HCT116 (cell line): ENCODE measurements at regions not wholly inside any gene's neighbourhood (a gene's known extent, or its start where the extent isn't known, plus 50 kb on each side); places are given as distances from the start of the nearest gene placed in this dataset.

Experiments
- ATAC-seq: fragments of 200-7000 bp; cut with Tn5 transposase; 2 replicates; pipeline ENCODE4 v1.9.1; 2020; ENCODE audit warnings: mild to moderate bottlenecking, moderate library complexity
- BruUV-seq: library from RNA; stranded (reverse); fragments of 400-500 nt; replicated peaks from 2 replicates; lab custom pipeline; 2021; lab: Mats Ljungman, UMichigan
- CTCF ChIA-PET: fragments of 300-600 bp; sonication (Branson Sonifier 250); formaldehyde crosslinking; loops from one replicate; lab custom pipeline; 2021; ENCODE audit warnings: antibody characterized with exemption; lab: Charles Lee
- POLR2A ChIA-PET: fragments of 300-600, 350-600 bp; sonication (Branson Sonifier 250); formaldehyde crosslinking; loops from one replicate; lab custom pipeline; 2021; ENCODE audit warnings: antibody characterized with exemption; lab: Charles Lee
- RAD21 ChIA-PET, 2 experiments: fragments of 300-600 bp; sonication (Branson Sonifier 250); formaldehyde crosslinking; loops; one replicate each; lab custom pipeline; 2023; ENCODE audit warnings: low total read pairs in 2 of 2; ENCODE audit not compliant: uncharacterized antibody in 2 of 2, unreplicated experiment in 2 of 2, low non-redundant PET in 1 of 2; lab: Charles Lee
- DNase-seq: peaks from one replicate; pipeline ENCODE4 v3.0.0-alpha.2; 2010; ENCODE audit warnings: low read depth, low spot score
- H2AFZ ChIP-seq: fragments of 200-600 bp; shearing (Covaris generic), sonication (generic); 2 replicates; pipeline ENCODE4 v1.6.1; 2017; ENCODE audit warnings: low read depth, mixed run types, mixed read lengths, antibody characterized with exemption, low read length; ENCODE audit not compliant: poor library complexity, severe bottlenecking
- H3K27ac ChIP-seq: 2 replicates; pipeline ENCODE4 v1.5.1; 2012; ENCODE audit warnings: low read depth, low read length
- H3K27me3 ChIP-seq: fragments of 200-600 bp; sonication (generic); 2 replicates; pipeline ENCODE4 v1.6.1; 2016; ENCODE audit warnings: mixed run types, low read length, mixed read lengths; ENCODE audit not compliant: insufficient read depth
- H3K36me3 ChIP-seq, 2 experiments: fragments of 200-500 bp in 1 of 2; fragments of 200-600 bp in 1 of 2; sonication (Bioruptor generic) in 1 of 2; sonication (generic) in 1 of 2; 2 replicates each; pipeline versions ENCODE4 v1.5.1 to v1.6.1; 2014 to 2016; ENCODE audit warnings: low read length in 2 of 2, inconsistent platforms in 1 of 2, mixed read lengths in 1 of 2, mixed run types in 1 of 2; ENCODE audit not compliant: insufficient read depth in 2 of 2, control insufficient read depth in 1 of 2
- H3K4me1 ChIP-seq, 2 experiments: fragments of 200-600 bp in 1 of 2; sonication (generic) in 1 of 2; 2 replicates each; pipeline versions ENCODE4 v1.5.1 to v1.6.1; 2012 to 2017; ENCODE audit warnings: low read length in 2 of 2, inconsistent platforms in 1 of 2, mild to moderate bottlenecking in 1 of 2, mixed read lengths in 1 of 2, mixed run types in 1 of 2, moderate library complexity in 1 of 2; ENCODE audit not compliant: insufficient read depth in 2 of 2, control insufficient read depth in 1 of 2
- H3K4me2 ChIP-seq: fragments of 200-600 bp; sonication (generic); 2 replicates; pipeline ENCODE4 v1.6.1; 2017; ENCODE audit warnings: mixed run types, low read length, mixed read lengths
- H3K4me3 ChIP-seq, 2 experiments: fragments of 200-600 bp in 1 of 2; sonication (generic) in 1 of 2; replicated peaks in 1 of 2; 2 replicates each; pipeline ENCODE4 v1.5.1; 2011 to 2016; ENCODE audit warnings: low read length in 2 of 2, control low read depth in 1 of 2, low read depth in 1 of 2, mild to moderate bottlenecking in 1 of 2, mixed read lengths in 1 of 2, mixed run types in 1 of 2
- H3K79me2 ChIP-seq: fragments of 200-600 bp; sonication (generic); 2 replicates; pipeline ENCODE4 v1.6.1; 2017; ENCODE audit warnings: mild to moderate bottlenecking, mixed run types, low read length, moderate library complexity, mixed read lengths; ENCODE audit not compliant: insufficient read depth
- H3K9ac ChIP-seq: fragments of 200-600 bp; sonication (generic); 2 replicates; pipeline ENCODE4 v1.6.1; 2016; ENCODE audit warnings: low read length, mixed read lengths
- H3K9me2 ChIP-seq: fragments of 200-600 bp; sonication (generic), shearing (Covaris generic); 2 replicates; pipeline ENCODE4 v1.6.1; 2017; ENCODE audit warnings: mixed run types, mild to moderate bottlenecking, moderate library complexity; ENCODE audit not compliant: insufficient read depth
- H3K9me3 ChIP-seq, 2 experiments: fragments of 200-500 bp in 1 of 2; fragments of 200-600 bp in 1 of 2; sonication (Bioruptor generic) in 1 of 2; sonication (generic) in 1 of 2; 2 replicates each; pipeline ENCODE4 v1.6.1; 2014 to 2017; ENCODE audit warnings: low read length in 2 of 2, mixed read lengths in 2 of 2, inconsistent platforms in 1 of 2, low read depth in 1 of 2, mild to moderate bottlenecking in 1 of 2, mixed run types in 1 of 2, moderate library complexity in 1 of 2; ENCODE audit not compliant: control insufficient read depth in 1 of 2, insufficient read depth in 1 of 2
- H4K20me1 ChIP-seq: fragments of 200-600 bp; sonication (generic), shearing (Covaris generic); 2 replicates; pipeline ENCODE4 v1.6.1; 2017; ENCODE audit warnings: mixed run types, mild to moderate bottlenecking, moderate library complexity; ENCODE audit not compliant: insufficient read depth
- CBX3 ChIP-seq: IDR thresholded peaks from 2 replicates; pipeline ENCODE4 v1.6.1; 2012; ENCODE audit warnings: low read depth
- EGR1 ChIP-seq: IDR thresholded peaks from 2 replicates; pipeline ENCODE4 v1.6.1; 2012; ENCODE audit warnings: low read depth
- ELF1 ChIP-seq: IDR thresholded peaks from 2 replicates; pipeline ENCODE4 v1.6.1; 2012; ENCODE audit warnings: low read depth, borderline replicate concordance
- JUND ChIP-seq: IDR thresholded peaks from 2 replicates; pipeline ENCODE4 v1.6.1; 2012
- POLR2A ChIP-seq: IDR thresholded peaks from 2 replicates; pipeline ENCODE4 v1.7.0; 2011; ENCODE audit warnings: borderline replicate concordance; ENCODE audit not compliant: insufficient read depth, insufficient read length; ENCODE audit errors: extremely low read depth
- SIN3A ChIP-seq: IDR thresholded peaks from 2 replicates; pipeline ENCODE4 v1.6.1; 2012; ENCODE audit warnings: low read depth
- SRF ChIP-seq: IDR thresholded peaks from 2 replicates; pipeline ENCODE4 v1.6.1; 2012; ENCODE audit warnings: low read depth
- TCF7L2 ChIP-seq: IDR thresholded peaks from 2 replicates; pipeline ENCODE4 v1.7.0; 2011; ENCODE audit warnings: borderline replicate concordance, inconsistent platforms; ENCODE audit not compliant: insufficient read depth, insufficient read length; ENCODE audit errors: extremely low read depth
- ZNF274 ChIP-seq: fragments of 200-500 bp; sonication (Bioruptor generic); IDR thresholded peaks from 2 replicates; pipeline ENCODE4 v1.6.1; 2014; ENCODE audit warnings: mild to moderate bottlenecking, low read depth, low read length, inconsistent platforms
- intact Hi-C: fragments of 100-400 bp; cut with micrococcal nuclease; formaldehyde crosslinking; loops from 2 replicates; pipeline ENCODE4 v1.10.0; 2022
- TF ChIP-seq, protein P1 (sequence below), 3 experiments: fragments of 200-600 bp in 1 of 3; sonication (generic) in 1 of 3; IDR thresholded peaks in 2 of 3; conservative IDR thresholded peaks in 1 of 3; 2 replicates each; pipeline ENCODE4 v1.5.1; 2012 to 2017; ENCODE audit warnings: low read depth in 2 of 3, low read length in 2 of 3, antibody characterized with exemption in 1 of 3, borderline replicate concordance in 1 of 3, control low read depth in 1 of 3, mild to moderate bottlenecking in 1 of 3, mixed read lengths in 1 of 3, mixed run types in 1 of 3, moderate library complexity in 1 of 3; ENCODE audit not compliant: insufficient read depth in 1 of 3

DNA sequence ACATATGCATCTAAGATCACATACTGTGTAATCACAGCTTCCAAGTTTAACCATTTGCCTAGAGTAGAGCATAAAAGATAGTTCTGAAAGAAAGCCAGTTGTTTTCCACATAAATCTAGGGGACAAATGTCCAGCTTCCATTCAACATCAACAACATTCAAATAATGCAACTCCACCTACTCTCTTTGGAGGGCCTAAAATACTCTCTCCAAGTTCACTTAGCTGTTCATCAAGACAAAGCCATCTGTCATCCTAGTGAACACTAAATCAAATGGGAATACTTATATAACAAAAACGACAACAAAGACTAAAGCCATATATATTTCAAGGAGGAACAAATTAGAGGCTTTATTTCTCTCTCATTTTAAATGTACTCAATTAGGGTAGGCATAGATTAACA is 221.5 kb upstream of the CDH2 start:
- intact Hi-C loops, result no loop called here
- DNase-seq (no peak), ATAC-seq (no peak)
- no peaks in the 10 kb centered on the region for H3K79me2 ChIP-seq
- H3K27ac ChIP-seq, result no peak overlapping the region
- no peak overlapping the region for H3K4me2 ChIP-seq
- H3K4me3 ChIP-seq, result no peak overlapping the region
- CTCF ChIA-PET, result no interaction called here
- H4K20me1 ChIP-seq, result no peaks in the 10 kb centered on the region
- H3K4me1 ChIP-seq, result no peaks in the 10 kb centered on the region
- H3K9ac ChIP-seq, result no peak overlapping the region
- POLR2A ChIA-PET, result no interaction called here
- no peaks in the 10 kb centered on the region for H3K27me3 ChIP-seq
- no peak overlapping the region for H2AFZ ChIP-seq
- no peaks in the 10 kb centered on the region for H3K9me2 ChIP-seq
- BruUV-seq, result no TSS peak
- no peaks in the 10 kb centered on the region for H3K36me3 ChIP-seq
- H3K9me3 ChIP-seq, result no peaks in the 10 kb centered on the region
- RAD21 ChIA-PET, result no interaction called here
- TF ChIP-seq EGR1, result no peak
- no peak for TF ChIP-seq JUND
- no peak for TF ChIP-seq TCF7L2
- no peak for TF ChIP-seq CBX3
- TF ChIP-seq ZNF274, result no peak
- no peak for TF ChIP-seq SIN3A
- TF ChIP-seq ELF1, result no peak
- TF ChIP-seq, protein P1, sequence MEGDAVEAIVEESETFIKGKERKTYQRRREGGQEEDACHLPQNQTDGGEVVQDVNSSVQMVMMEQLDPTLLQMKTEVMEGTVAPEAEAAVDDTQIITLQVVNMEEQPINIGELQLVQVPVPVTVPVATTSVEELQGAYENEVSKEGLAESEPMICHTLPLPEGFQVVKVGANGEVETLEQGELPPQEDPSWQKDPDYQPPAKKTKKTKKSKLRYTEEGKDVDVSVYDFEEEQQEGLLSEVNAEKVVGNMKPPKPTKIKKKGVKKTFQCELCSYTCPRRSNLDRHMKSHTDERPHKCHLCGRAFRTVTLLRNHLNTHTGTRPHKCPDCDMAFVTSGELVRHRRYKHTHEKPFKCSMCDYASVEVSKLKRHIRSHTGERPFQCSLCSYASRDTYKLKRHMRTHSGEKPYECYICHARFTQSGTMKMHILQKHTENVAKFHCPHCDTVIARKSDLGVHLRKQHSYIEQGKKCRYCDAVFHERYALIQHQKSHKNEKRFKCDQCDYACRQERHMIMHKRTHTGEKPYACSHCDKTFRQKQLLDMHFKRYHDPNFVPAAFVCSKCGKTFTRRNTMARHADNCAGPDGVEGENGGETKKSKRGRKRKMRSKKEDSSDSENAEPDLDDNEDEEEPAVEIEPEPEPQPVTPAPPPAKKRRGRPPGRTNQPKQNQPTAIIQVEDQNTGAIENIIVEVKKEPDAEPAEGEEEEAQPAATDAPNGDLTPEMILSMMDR (IDR thresholded peaks at IDR 0.05 in 2 of 3, conservative IDR thresholded peaks at IDR 0.05 in 1 of 3; ENCODE audit: borderline replicate concordance in 1 of 3, insufficient read depth in 1 of 3, low read depth in 2 of 3, low read length in 2 of 3), result no peak
- no peak for TF ChIP-seq POLR2A
- no peak for TF ChIP-seq SRF

GRCh38 chr18:28390022-28390421 is 213.1 kb upstream of the CDH2 start:
- no peaks in the 10 kb centered on the region for H3K9me2 ChIP-seq
- no peaks in the 10 kb centered on the region for H3K79me2 ChIP-seq
- no peak overlapping the region for H3K27ac ChIP-seq
- ChIA-PET CTCF (no interaction called here), POLR2A (no interaction called here), RAD21 (no interaction called here)
- H3K36me3 ChIP-seq, result no peaks in the 10 kb centered on the region
- BruUV-seq, result no TSS peak
- no peaks in the 10 kb centered on the region for H4K20me1 ChIP-seq
- no peaks in the 10 kb centered on the region for H3K27me3 ChIP-seq
- H3K4me3 ChIP-seq, result no peak overlapping the region
- DNase-seq, result no peak
- no peak for TF ChIP-seq TCF7L2
- H3K4me2 ChIP-seq, result no peak overlapping the region
- H3K9ac ChIP-seq, result no peak overlapping the region
- H3K9me3 ChIP-seq, result peaks cover 0 to 5% of the 10 kb centered on the region in 2 experiments; a peak in 2 of 4 replicates
- H3K4me1 ChIP-seq, result no peaks in the 10 kb centered on the region
- intact Hi-C loops, result no loop called here
- no peak for ATAC-seq
- H2AFZ ChIP-seq, result no peak overlapping the region
